ENCODE measurements at regions not wholly inside any gene's neighbourhood (a gene's known extent, or its start where the extent isn't known, plus 50 kb on each side); places are given as distances from the start of the nearest gene placed in this dataset.

- Histone ChIP-seq H3K4me1 (ENCODE audit: insufficient read depth) (no peaks in the 10 kb centered on the region), H3K9me3 (ENCODE audit: low read depth) (no peaks in the 10 kb centered on the region), H3K36me3 (ENCODE audit: low read depth) (no peaks in the 10 kb centered on the region), H3K9ac (no peak overlapping the region), H3K9me2 (ENCODE audit: insufficient read depth) (no peaks in the 10 kb centered on the region), H3K4me3 (no peak overlapping the region), H3K4me2 (ENCODE audit: unreplicated experiment) (no peak overlapping the region), H2AFZ (no peak overlapping the region), H4K20me1 (ENCODE audit: insufficient read depth) (no peaks in the 10 kb centered on the region), H3K27me3 (replicated peaks; ENCODE audit: insufficient read depth) (no peaks in the 10 kb centered on the region), H3K27ac (no peak overlapping the region), H3K79me2 (ENCODE audit: insufficient read depth) (no peaks in the 10 kb centered on the region), H3F3A (ENCODE audit: insufficient read depth) (no peaks in the 10 kb centered on the region)
- no peak for DNase-seq
- WGBS, 2 experiments (ENCODE audit: low coverage in 1 of 2, low lambda C conversion rate in 2 of 2, missing lambda C conversion rate in 2 of 2), result 47 to 55% methylated on average over 10 of the region's 10 CpGs
- in situ Hi-C loops (cut with MboI), result no loop called here
- TF ChIP-seq EZH2 (IDR thresholded peaks at IDR 0.05; ENCODE audit: insufficient read depth, poor library complexity, severe bottlenecking) (no peak), EZH2phosphoT487 (IDR thresholded peaks at IDR 0.05; ENCODE audit: insufficient read depth, low read depth) (no peak)
Observed at GRCh38 chr22:47795477-47796127, 1033.2 kb downstream of the TBC1D22A start.

- in situ Hi-C loops (cut with MboI), result no loop called here
- DNase-seq, result no peak
- H3K4me2 ChIP-seq (ENCODE audit: unreplicated experiment), result no peak overlapping the region
- no peaks in the 10 kb centered on the region for H3K4me1 ChIP-seq (ENCODE audit: insufficient read depth)
- H3K27ac ChIP-seq, result no peak overlapping the region
- no peaks in the 10 kb centered on the region for H3K27me3 ChIP-seq (replicated peaks; ENCODE audit: insufficient read depth)
- H3F3A ChIP-seq (ENCODE audit: insufficient read depth), result no peaks in the 10 kb centered on the region
- H3K9me2 ChIP-seq (ENCODE audit: insufficient read depth), result no peaks in the 10 kb centered on the region
- H3K9me3 ChIP-seq (ENCODE audit: low read depth), result no peaks in the 10 kb centered on the region
- no peaks in the 10 kb centered on the region for H3K36me3 ChIP-seq (ENCODE audit: low read depth)
- no peaks in the 10 kb centered on the region for H3K79me2 ChIP-seq (ENCODE audit: insufficient read depth)
- no peaks in the 10 kb centered on the region for H4K20me1 ChIP-seq (ENCODE audit: insufficient read depth)
- TF ChIP-seq EZH2 (IDR thresholded peaks at IDR 0.05; ENCODE audit: insufficient read depth, poor library complexity, severe bottlenecking) (no peak), EZH2phosphoT487 (IDR thresholded peaks at IDR 0.05; ENCODE audit: insufficient read depth, low read depth) (no peak)
- no peak overlapping the region for H3K9ac ChIP-seq
- 49 to 56% methylated on average over 9 to 10 of the region's 10 CpGs for WGBS, 2 experiments (ENCODE audit: low coverage in 1 of 2, low lambda C conversion rate in 2 of 2, missing lambda C conversion rate in 2 of 2)
- no peak overlapping the region for H3K4me3 ChIP-seq
- H2AFZ ChIP-seq, result no peak overlapping the region
Observed at GRCh38 chr22:47794851-47795250, 1032.4 kb downstream of the TBC1D22A start.

GRCh38 chr22:47793304-47794101 is 1031.1 kb downstream of the TBC1D22A start:
- no peak for DNase-seq
- H3K9me3 ChIP-seq (ENCODE audit: low read depth), result no peaks in the 10 kb centered on the region
- no peaks in the 10 kb centered on the region for H4K20me1 ChIP-seq (ENCODE audit: insufficient read depth)
- H3K27me3 ChIP-seq (replicated peaks; ENCODE audit: insufficient read depth), result no peaks in the 10 kb centered on the region
- no peak overlapping the region for H3K4me3 ChIP-seq
- no peaks in the 10 kb centered on the region for H3K9me2 ChIP-seq (ENCODE audit: insufficient read depth)
- WGBS, 2 experiments (ENCODE audit: low coverage in 1 of 2, low lambda C conversion rate in 2 of 2, missing lambda C conversion rate in 2 of 2), result 51 to 60% methylated on average over 20 of the region's 20 CpGs
- in situ Hi-C loops (cut with MboI), result no loop called here
- H3K36me3 ChIP-seq (ENCODE audit: low read depth), result no peaks in the 10 kb centered on the region
- no peak for TF ChIP-seq EZH2phosphoT487 (IDR thresholded peaks at IDR 0.05; ENCODE audit: insufficient read depth, low read depth)
- TF ChIP-seq EZH2 (IDR thresholded peaks at IDR 0.05; ENCODE audit: insufficient read depth, poor library complexity, severe bottlenecking), result no peak
- H3K27ac ChIP-seq, result no peak overlapping the region
- no peaks in the 10 kb centered on the region for H3F3A ChIP-seq (ENCODE audit: insufficient read depth)
- H3K4me2 ChIP-seq (ENCODE audit: unreplicated experiment), result no peak overlapping the region
- H3K9ac ChIP-seq, result no peak overlapping the region
- no peaks in the 10 kb centered on the region for H3K79me2 ChIP-seq (ENCODE audit: insufficient read depth)
- no peaks in the 10 kb centered on the region for H3K4me1 ChIP-seq (ENCODE audit: insufficient read depth)
- no peak overlapping the region for H2AFZ ChIP-seq

- Histone ChIP-seq H3K4me1 (ENCODE audit: insufficient read depth) (no peaks in the 10 kb centered on the region), H3K27ac (no peak overlapping the region), H3K4me3 (no peak overlapping the region), H4K20me1 (ENCODE audit: insufficient read depth) (no peaks in the 10 kb centered on the region), H3K9me2 (ENCODE audit: insufficient read depth) (no peaks in the 10 kb centered on the region), H2AFZ (no peak overlapping the region), H3K4me2 (ENCODE audit: unreplicated experiment) (no peak overlapping the region), H3K79me2 (ENCODE audit: insufficient read depth) (no peaks in the 10 kb centered on the region), H3K9ac (no peak overlapping the region), H3K27me3 (replicated peaks; ENCODE audit: insufficient read depth) (no peaks in the 10 kb centered on the region), H3F3A (ENCODE audit: insufficient read depth) (no peaks in the 10 kb centered on the region), H3K36me3 (ENCODE audit: low read depth) (no peaks in the 10 kb centered on the region), H3K9me3 (ENCODE audit: low read depth) (no peaks in the 10 kb centered on the region)
- TF ChIP-seq EZH2phosphoT487 (IDR thresholded peaks at IDR 0.05; ENCODE audit: insufficient read depth, low read depth) (no peak), EZH2 (IDR thresholded peaks at IDR 0.05; ENCODE audit: insufficient read depth, poor library complexity, severe bottlenecking) (no peak)
- WGBS, 2 experiments (ENCODE audit: low coverage in 1 of 2, low lambda C conversion rate in 2 of 2, missing lambda C conversion rate in 2 of 2), result 31 to 35% methylated on average over 3 of the region's 3 CpGs
- no peak for DNase-seq
- in situ Hi-C loops (cut with MboI), result no loop called here
Observed at GRCh38 chr22:47789171-47789570, 1026.7 kb downstream of the TBC1D22A start.
